ENCODE measurements at regions not wholly inside any gene's neighbourhood (a gene's known extent, or its start where the extent isn't known, plus 50 kb on each side); places are given as distances from the start of the nearest gene placed in this dataset.

GRCh38 chr2:120898961-120899750 is 163.5 kb downstream of the GLI2 start:
- TF ChIP-seq CTCF (IDR thresholded peaks at IDR 0.05; ENCODE audit: poor library complexity) (no peak), EZH2 (IDR thresholded peaks at IDR 0.05; ENCODE audit: borderline replicate concordance) (no peak), EZH2phosphoT487 (IDR thresholded peaks at IDR 0.05; ENCODE audit: low read depth, severe bottlenecking, unreplicated experiment) (no peak)
